H1 (cell line): ENCODE measurements at regions not wholly inside any gene's neighbourhood (a gene's known extent, or its start where the extent isn't known, plus 50 kb on each side); places are given as distances from the start of the nearest gene placed in this dataset.

ENCODE experiments used
- CTCF ChIA-PET: fragments of 300-600 bp; sonication (Branson Sonifier 250); formaldehyde crosslinking; loops from one replicate; lab custom pipeline; 2021; ENCODE audit not compliant: partially characterized antibody; lab: Charles Lee
- POLR2A ChIA-PET: fragments of 300-600 bp; sonication (Branson Sonifier 250); formaldehyde crosslinking; loops from one replicate; lab custom pipeline; 2021; ENCODE audit warnings: inconsistent platforms; ENCODE audit not compliant: partially characterized antibody; lab: Charles Lee
- DNase-seq, 2 experiments: peaks; one replicate each; pipeline versions ENCODE4 v3.0.0 to v3.0.0-alpha.2; 2010 to 2022; ENCODE audit warnings: low spot score in 2 of 2, low read depth in 1 of 2, mixed read lengths in 1 of 2
- FAIRE-seq: peaks from 2 replicates; lab custom pipeline; 2011; peaks lifted over from hg19 to GRCh38; lab: Jason Lieb, UNC
- H2AFZ ChIP-seq: 2 replicates; pipeline ENCODE4 v1.8.1; 2012; ENCODE audit warnings: low read length, inconsistent platforms
- H2AK5ac ChIP-seq: 2 replicates; pipeline ENCODE4 v1.6.1; 2013; ENCODE audit warnings: low read depth, low read length
- H2BK120ac ChIP-seq: replicated peaks from 2 replicates; pipeline ENCODE3; 2013; ENCODE audit warnings: low read depth, low read length, inconsistent platforms
- H2BK12ac ChIP-seq: 2 replicates; pipeline ENCODE4 v1.6.1; 2013; ENCODE audit warnings: low read depth, low read length
- H2BK15ac ChIP-seq: 2 replicates; pipeline ENCODE4 v1.6.1; 2013; ENCODE audit warnings: low read length
- H2BK20ac ChIP-seq: 2 replicates; pipeline ENCODE4 v1.6.1; 2013; ENCODE audit warnings: low read length
- H2BK5ac ChIP-seq: 2 replicates; pipeline ENCODE4 v1.6.1; 2013; ENCODE audit warnings: low read depth, low read length
- H3K14ac ChIP-seq: 2 replicates; pipeline ENCODE4 v1.6.1; 2013; ENCODE audit warnings: inconsistent platforms; ENCODE audit not compliant: insufficient read length
- H3K18ac ChIP-seq: 2 replicates; pipeline ENCODE4 v1.6.1; 2013; ENCODE audit warnings: low read length; ENCODE audit errors: extremely low read depth
- H3K23ac ChIP-seq: 2 replicates; pipeline ENCODE4 v1.6.1; 2013; ENCODE audit warnings: inconsistent platforms; ENCODE audit not compliant: insufficient read length
- H3K23me2 ChIP-seq: 2 replicates; pipeline ENCODE4 v1.6.1; 2013; ENCODE audit warnings: low read depth, low read length
- H3K27ac ChIP-seq: 2 replicates; pipeline ENCODE4 v1.6.1; 2011; ENCODE audit warnings: low read depth, low read length, inconsistent platforms
- H3K27me3 ChIP-seq, 4 experiments: replicated peaks in 1 of 4; 1 replicate in 1 of 4; 2 replicates in 3 of 4; pipeline versions ENCODE4 v1.6.1 to v1.8.1; 2011 to 2013; ENCODE audit warnings: low read length in 3 of 4, mild to moderate bottlenecking in 3 of 4, inconsistent platforms in 2 of 4, mixed read lengths in 2 of 4, moderate library complexity in 1 of 4; ENCODE audit not compliant: control insufficient read depth in 3 of 4, insufficient read depth in 3 of 4; ENCODE audit errors: extremely low read depth in 1 of 4
- H3K36me3 ChIP-seq, 4 experiments: 2 replicates each; pipeline versions ENCODE4 v1.6.1 to v1.8.1; 2011 to 2013; ENCODE audit warnings: mild to moderate bottlenecking in 4 of 4, low read length in 3 of 4, moderate library complexity in 2 of 4, control low read depth in 1 of 4, inconsistent platforms in 1 of 4; ENCODE audit not compliant: insufficient read depth in 4 of 4, control insufficient read depth in 2 of 4
- H3K4ac ChIP-seq: replicated peaks from 2 replicates; pipeline ENCODE3; 2013; ENCODE audit warnings: low read length, low read depth, mixed read lengths, inconsistent platforms; ENCODE audit not compliant: insufficient read length
- H3K4me1 ChIP-seq, 4 experiments: replicated peaks in 1 of 4; 1 replicate in 1 of 4; 2 replicates in 3 of 4; pipeline versions ENCODE4 v1.6.1 to v1.8.1; 2011 to 2013; ENCODE audit warnings: low read length in 3 of 4, inconsistent platforms in 2 of 4, mixed read lengths in 1 of 4; ENCODE audit not compliant: insufficient read depth in 4 of 4, control insufficient read depth in 3 of 4
- H3K4me2 ChIP-seq, 2 experiments: 2 replicates each; pipeline versions ENCODE4 v1.6.1 to v1.8.1; 2011 to 2013; ENCODE audit warnings: low read depth in 2 of 2, low read length in 2 of 2, control low read depth in 1 of 2, inconsistent platforms in 1 of 2, mild to moderate bottlenecking in 1 of 2; ENCODE audit not compliant: insufficient read depth in 1 of 2
- H3K4me3 ChIP-seq, 4 experiments: fragments of 200-600, 300-600 bp in 1 of 4; sonication (generic), shearing (Covaris generic), sonication (Bioruptor Twin) in 1 of 4; 2 replicates each; pipeline versions ENCODE4 v1.5.1 to v1.8.1; 2011 to 2016; ENCODE audit warnings: low read length in 4 of 4, low read depth in 3 of 4, control low read depth in 2 of 4, inconsistent platforms in 2 of 4, mild to moderate bottlenecking in 2 of 4, mixed read lengths in 1 of 4, moderate library complexity in 1 of 4; ENCODE audit not compliant: insufficient read depth in 2 of 4; ENCODE audit errors: extremely low read depth in 1 of 4
- H3K56ac ChIP-seq: replicated peaks from 2 replicates; pipeline ENCODE3; 2013; ENCODE audit warnings: low read depth, mild to moderate bottlenecking, mixed read lengths, low read length, inconsistent platforms; ENCODE audit not compliant: insufficient read length
- H3K79me1 ChIP-seq: 2 replicates; pipeline ENCODE4 v1.6.1; 2013; ENCODE audit warnings: low read depth, low read length, control low read depth
- H3K79me2 ChIP-seq, 2 experiments: 2 replicates each; pipeline versions ENCODE4 v1.6.1 to v1.8.1; 2012 to 2013; ENCODE audit warnings: low read length in 2 of 2, mild to moderate bottlenecking in 2 of 2, inconsistent platforms in 1 of 2; ENCODE audit not compliant: insufficient read depth in 2 of 2, control insufficient read depth in 1 of 2
- H3K9ac ChIP-seq, 4 experiments: replicated peaks in 1 of 4; 1 replicate in 1 of 4; 2 replicates in 3 of 4; pipeline versions ENCODE4 v1.6.1 to v1.8.1; 2011 to 2013; ENCODE audit warnings: low read depth in 3 of 4, low read length in 3 of 4, control low read depth in 2 of 4, mild to moderate bottlenecking in 2 of 4, moderate library complexity in 2 of 4, inconsistent platforms in 1 of 4; ENCODE audit errors: extremely low read depth in 1 of 4
- H3K9me3 ChIP-seq, 2 experiments: 2 replicates each; pipeline versions ENCODE4 v1.6.1 to v1.8.1; 2012 to 2013; ENCODE audit warnings: mild to moderate bottlenecking in 2 of 2, moderate library complexity in 2 of 2, control low read depth in 1 of 2, inconsistent platforms in 1 of 2, low read depth in 1 of 2, low read length in 1 of 2, mixed read lengths in 1 of 2; ENCODE audit not compliant: insufficient read depth in 2 of 2
- H4K20me1 ChIP-seq, 2 experiments: replicated peaks in 1 of 2; 2 replicates each; pipeline versions ENCODE3 to v1.8.1; 2011 to 2013; ENCODE audit warnings: inconsistent platforms in 2 of 2, low read length in 2 of 2, mild to moderate bottlenecking in 1 of 2; ENCODE audit not compliant: insufficient read depth in 2 of 2, control insufficient read depth in 1 of 2
- H4K5ac ChIP-seq: 2 replicates; pipeline ENCODE4 v1.6.1; 2013; ENCODE audit warnings: low read length, low read depth, mixed read lengths, inconsistent platforms; ENCODE audit not compliant: insufficient read length
- H4K8ac ChIP-seq: 2 replicates; pipeline ENCODE4 v1.8.0; 2013; ENCODE audit warnings: mild to moderate bottlenecking, moderate library complexity, low read length, inconsistent platforms; ENCODE audit not compliant: insufficient read depth; ENCODE audit errors: extremely low read depth
- H4K91ac ChIP-seq: replicated peaks from 2 replicates; pipeline ENCODE3; 2013; ENCODE audit warnings: low read length, mixed read lengths, inconsistent platforms; ENCODE audit not compliant: insufficient read length
- ATF2 ChIP-seq: IDR thresholded peaks from 2 replicates; pipeline ENCODE4 v1.6.1; 2012; ENCODE audit warnings: low read length, inconsistent platforms
- EGR1 ChIP-seq: IDR thresholded peaks from 2 replicates; pipeline ENCODE4 v1.6.1; 2011; ENCODE audit warnings: low read depth, low read length, borderline replicate concordance
- KDM5A ChIP-seq: fragments of 200-600 bp; IDR thresholded peaks from 2 replicates; pipeline ENCODE4 v1.7.1; 2012; ENCODE audit warnings: mild to moderate bottlenecking, low read length, inconsistent platforms, mixed read lengths
- MAX ChIP-seq: IDR thresholded peaks from 2 replicates; pipeline ENCODE4 v1.6.1; 2012; ENCODE audit warnings: inconsistent platforms
- NANOG ChIP-seq: IDR thresholded peaks from 2 replicates; pipeline ENCODE4 v1.6.1; 2011; ENCODE audit warnings: low read length, low read depth, mild to moderate bottlenecking, inconsistent platforms; ENCODE audit not compliant: insufficient read depth, poor library complexity, severe bottlenecking
- PHF8 ChIP-seq: fragments of 200-600 bp; sonication (generic); conservative IDR thresholded peaks from 2 replicates; pipeline ENCODE4 v1.7.1; 2012; ENCODE audit warnings: low read depth, mild to moderate bottlenecking, inconsistent platforms, low read length, moderate library complexity
- POLR2A ChIP-seq, 2 experiments: IDR thresholded peaks; 1 replicate in 1 of 2; 2 replicates in 1 of 2; pipeline ENCODE4 v1.6.1; 2011; ENCODE audit warnings: low read depth in 2 of 2, low read length in 2 of 2, mild to moderate bottlenecking in 2 of 2; ENCODE audit errors: control extremely low read depth in 1 of 2
- RNF2 ChIP-seq: fragments of 200-900, 300-1000 bp; sonication (generic); IDR thresholded peaks from 2 replicates; pipeline ENCODE4 v1.7.1; 2016; ENCODE audit warnings: borderline replicate concordance, low read depth, mild to moderate bottlenecking, antibody characterized with exemption, low read length; ENCODE audit not compliant: poor library complexity, severe bottlenecking; ENCODE audit errors: missing control alignments
- SP4 ChIP-seq: IDR thresholded peaks from 2 replicates; pipeline ENCODE4 v1.6.1; 2012; ENCODE audit warnings: low read length, inconsistent platforms
- SRF ChIP-seq: IDR thresholded peaks from 2 replicates; pipeline ENCODE4 v1.6.1; 2011; ENCODE audit warnings: mild to moderate bottlenecking, low read depth, low read length, moderate library complexity
- TBP ChIP-seq: IDR thresholded peaks from 2 replicates; pipeline ENCODE4 v1.6.1; 2011; ENCODE audit warnings: low read depth, low read length, improper control_type of control experiment
- YY1 ChIP-seq: IDR thresholded peaks from 2 replicates; pipeline ENCODE4 v1.6.1; 2011; ENCODE audit warnings: low read depth, mild to moderate bottlenecking, low read length
- ZNF274 ChIP-seq: IDR thresholded peaks from 2 replicates; pipeline ENCODE4 v1.7.0; 2012; ENCODE audit warnings: low read length, borderline replicate concordance; ENCODE audit errors: extremely low read depth
- WGBS, 2 experiments: shearing (Covaris generic) in 1 of 2; methylation state at CpG; one replicate each; pipeline versions ENCODE4 v1.1.6 to v1.1.7; 2013 to 2015; ENCODE audit warnings: low lambda C conversion rate in 2 of 2, mixed read lengths in 2 of 2, inconsistent platforms in 1 of 2, low coverage in 1 of 2, missing lambda C conversion rate in 1 of 2; ENCODE audit not compliant: insufficient replicate concordance in 2 of 2, insufficient coverage in 1 of 2, insufficient read length in 1 of 2; ENCODE audit errors: extremely low coverage in 1 of 2, missing lambda C conversion rate in 1 of 2; 5-methylcytosine and 5-hydroxymethylcytosine counted together

GRCh38 chr5:36494028-36494427 lies 112.4 kb upstream of the SLC1A3 start:
- H2BK5ac ChIP-seq, result no peak overlapping the region
- no peak overlapping the region for H2BK120ac ChIP-seq
- no peaks in the 10 kb centered on the region for H3K27me3 ChIP-seq
- H4K20me1 ChIP-seq, result no peaks in the 10 kb centered on the region
- no peaks in the 10 kb centered on the region for H3K79me2 ChIP-seq
- FAIRE-seq (no peak), DNase-seq (no peak)
- no peak overlapping the region for H2BK12ac ChIP-seq
- no peaks in the 10 kb centered on the region for H3K79me1 ChIP-seq
- H2BK20ac ChIP-seq, result no peak overlapping the region
- WGBS, 2 experiments, result 81% methylated on average over 1 of the region's 1 CpG; no CpG with 5 or more reads in 1 of the 2 experiments
- H3K9ac ChIP-seq, result no peak overlapping the region
- no peak overlapping the region for H3K14ac ChIP-seq
- H3K4ac ChIP-seq, result no peak overlapping the region
- no peak overlapping the region for H3K4me2 ChIP-seq
- H3K18ac ChIP-seq, result no peak overlapping the region
- H3K56ac ChIP-seq, result no peak overlapping the region
- H2BK15ac ChIP-seq, result no peak overlapping the region
- H3K9me3 ChIP-seq, result no peaks in the 10 kb centered on the region
- H4K5ac ChIP-seq, result no peak overlapping the region
- POLR2A ChIA-PET, result no interaction called here
- no peaks in the 10 kb centered on the region for H3K23me2 ChIP-seq
- H3K23ac ChIP-seq, result no peak overlapping the region
- no peak overlapping the region for H2AK5ac ChIP-seq
- H4K91ac ChIP-seq, result no peak overlapping the region
- H2AFZ ChIP-seq, result no peak overlapping the region
- peaks cover 0 to 2% (median 0%) of the 10 kb centered on the region in 4 experiments; a peak in 2 of 7 replicates for H3K4me1 ChIP-seq
- H4K8ac ChIP-seq, result no peak overlapping the region
- H3K36me3 ChIP-seq, result no peaks in the 10 kb centered on the region
- H3K4me3 ChIP-seq, result no peak overlapping the region
- CTCF ChIA-PET, result interaction anchor here (1.2 to 8.3 kb wide), 9 partner anchors 10 to 202 kb away, joined by 3 to 72 read pairs (median 6); no protein-coding TSS in a partner anchor
- H3K27ac ChIP-seq, result no peak overlapping the region
- TF ChIP-seq RNF2, result no peak
- TF ChIP-seq SRF, result no peak
- no peak for TF ChIP-seq KDM5A
- no peak for TF ChIP-seq POLR2A (IDR thresholded peaks at IDR 0.05; ENCODE audit: control extremely low read depth in 1 of 2, low read depth in 2 of 2, low read length in 2 of 2)
- no peak for TF ChIP-seq YY1
- TF ChIP-seq PHF8, result no peak
- no peak for TF ChIP-seq ZNF274
- no peak for TF ChIP-seq EGR1
- TF ChIP-seq TBP, result no peak
- no peak for TF ChIP-seq ATF2
- TF ChIP-seq NANOG, result no peak
- no peak for TF ChIP-seq MAX
- TF ChIP-seq SP4, result no peak
